ENCODE measurements at regions not wholly inside any gene's neighbourhood (a gene's known extent, or its start where the extent isn't known, plus 50 kb on each side); places are given as distances from the start of the nearest gene placed in this dataset.

DNA sequence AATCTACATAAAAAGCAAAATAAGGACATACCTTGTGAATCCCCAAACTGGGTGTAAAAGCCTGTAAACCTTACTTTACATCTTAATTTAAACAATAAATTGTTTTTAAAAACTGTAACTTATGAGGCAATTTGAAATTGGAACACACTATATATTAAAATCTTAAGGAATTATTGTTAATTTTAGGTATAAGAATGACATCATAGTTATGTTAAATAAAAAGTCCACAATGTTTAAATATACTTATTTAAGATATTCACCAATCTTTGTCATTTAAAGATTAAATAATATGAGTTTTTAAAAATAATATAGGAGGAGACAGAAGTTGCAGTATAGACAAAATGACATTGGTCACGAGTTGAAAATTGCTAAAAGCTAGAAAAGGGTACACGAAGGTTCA, 621.9 kb upstream of the POU3F2 start:
- no peak for DNase-seq (ENCODE audit: low read depth)
- TF ChIP-seq CTCF (IDR thresholded peaks at IDR 0.05; ENCODE audit: control insufficient read depth, insufficient read depth, low read depth, low read length, missing control alignments): no peak
- no peak overlapping the region for H3K4me3 ChIP-seq (ENCODE audit: control insufficient read depth, low read depth, low read length)

DNA sequence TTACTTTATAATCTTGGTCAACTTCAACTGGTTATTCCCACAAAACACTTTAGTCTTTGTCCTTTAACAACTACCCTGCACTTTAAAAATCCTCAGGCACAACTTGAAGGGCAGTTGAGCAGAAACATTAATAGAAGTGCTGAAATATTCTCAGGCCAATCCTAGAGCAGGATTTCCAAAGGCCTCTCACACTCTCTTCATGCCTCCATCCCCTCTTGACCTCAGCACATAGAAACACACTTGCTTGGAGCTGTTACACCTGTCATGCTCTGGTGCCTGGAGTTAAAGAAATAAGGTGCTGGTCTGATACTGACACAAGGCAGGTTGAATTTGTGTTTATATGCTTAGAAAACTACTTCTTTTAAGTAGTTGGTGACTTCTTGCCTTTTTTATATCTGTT, 618.8 kb upstream of the POU3F2 start:
- H3K4me3 ChIP-seq (ENCODE audit: control insufficient read depth, low read depth, low read length): no peak overlapping the region
- DNase-seq (ENCODE audit: low read depth): no peak
- no peak for TF ChIP-seq CTCF (IDR thresholded peaks at IDR 0.05; ENCODE audit: control insufficient read depth, insufficient read depth, low read depth, low read length, missing control alignments)

- H3K4me3 ChIP-seq (ENCODE audit: control insufficient read depth, low read depth, low read length): no peak overlapping the region
- TF ChIP-seq CTCF (IDR thresholded peaks at IDR 0.05; ENCODE audit: control insufficient read depth, insufficient read depth, low read depth, low read length, missing control alignments): no peak
- no peak for DNase-seq (ENCODE audit: low read depth)
These were observed 604.1 kb upstream of the POU3F2 start for GRCh38 chr6:98230250-98230649.

DNA sequence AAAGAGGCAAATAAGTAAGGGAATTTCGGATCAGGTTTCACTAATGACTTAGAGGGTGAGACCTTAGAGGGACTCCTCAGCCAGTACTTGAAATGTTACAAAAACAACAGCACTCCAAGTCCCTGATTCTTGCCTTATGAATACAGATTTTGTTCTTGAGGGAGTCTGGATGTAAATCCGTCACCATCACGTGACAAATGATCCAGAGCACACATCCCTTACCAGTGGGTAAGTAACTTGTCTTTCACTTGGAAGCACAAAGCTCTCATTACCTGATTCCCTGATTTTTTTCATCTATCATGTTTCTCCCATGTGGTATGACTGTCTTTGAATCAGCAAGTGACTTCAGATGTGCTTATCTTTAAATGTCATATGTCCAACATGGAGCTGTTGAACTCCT, 595.3 kb upstream of the POU3F2 start:
- no peak for TF ChIP-seq CTCF (IDR thresholded peaks at IDR 0.05; ENCODE audit: control insufficient read depth, insufficient read depth, low read depth, low read length, missing control alignments)
- H3K4me3 ChIP-seq (ENCODE audit: control insufficient read depth, low read depth, low read length): no peak overlapping the region
- no peak for DNase-seq (ENCODE audit: low read depth)

DNA sequence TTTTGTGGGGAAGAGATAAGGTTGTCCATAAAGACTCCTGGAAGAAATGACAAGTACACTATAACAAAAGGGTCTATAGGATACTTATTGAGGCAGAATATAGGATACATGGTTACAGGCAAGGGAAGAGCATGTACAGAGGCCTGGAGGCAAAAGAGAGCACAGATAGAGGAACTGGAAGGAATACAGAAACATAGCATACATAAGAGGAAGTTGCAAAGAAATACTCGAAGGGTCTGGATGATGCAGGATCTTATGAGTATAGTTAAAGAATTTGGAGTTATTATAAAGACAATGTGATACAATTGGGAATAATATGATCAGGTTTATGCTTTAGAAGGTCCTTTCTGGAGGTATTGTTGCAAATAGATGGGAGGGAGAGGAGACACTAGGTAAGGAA, 592.7 kb upstream of the POU3F2 start:
- DNase-seq (ENCODE audit: low read depth): no peak
- no peak for TF ChIP-seq CTCF (IDR thresholded peaks at IDR 0.05; ENCODE audit: control insufficient read depth, insufficient read depth, low read depth, low read length, missing control alignments)
- H3K4me3 ChIP-seq (ENCODE audit: control insufficient read depth, low read depth, low read length): no peak overlapping the region

- H3K4me3 ChIP-seq (ENCODE audit: control insufficient read depth, low read depth, low read length): no peak overlapping the region
- TF ChIP-seq CTCF (IDR thresholded peaks at IDR 0.05; ENCODE audit: control insufficient read depth, insufficient read depth, low read depth, low read length, missing control alignments): no peak
These were observed 579.8 kb upstream of the POU3F2 start for GRCh38 chr6:98254624-98255023.

DNA sequence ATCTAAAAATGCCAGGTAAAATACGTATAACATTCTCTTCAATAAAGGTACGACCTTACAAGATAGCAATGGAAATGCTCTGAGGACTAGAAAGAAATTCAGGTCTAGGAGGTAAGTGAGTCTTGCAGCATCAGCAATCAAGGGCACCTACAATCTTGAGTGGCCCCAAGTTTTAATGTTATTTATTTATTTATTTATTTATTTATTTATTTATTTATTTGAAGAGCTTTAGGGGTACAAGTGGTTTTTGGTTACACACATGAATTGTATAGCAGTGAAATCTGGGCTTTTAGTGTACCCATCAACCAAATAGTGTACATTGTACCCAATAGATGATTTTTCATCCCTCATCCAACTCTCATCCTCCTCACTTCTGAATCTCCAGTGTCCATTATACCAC, 574.0 kb upstream of the POU3F2 start:
- no peak overlapping the region for H3K4me3 ChIP-seq (ENCODE audit: control insufficient read depth, low read depth, low read length)
- no peak for TF ChIP-seq CTCF (IDR thresholded peaks at IDR 0.05; ENCODE audit: control insufficient read depth, insufficient read depth, low read depth, low read length, missing control alignments)
- no peak for DNase-seq (ENCODE audit: low read depth)

More at GRCh38 chr6:98254624-98255023, 579.8 kb upstream of the POU3F2 start:
- DNase-seq (ENCODE audit: low read depth): no peak
